K562 (cell line): ENCODE measurements at regions not wholly inside any gene's neighbourhood (a gene's known extent, or its start where the extent isn't known, plus 50 kb on each side); places are given as distances from the start of the nearest gene placed in this dataset.

ENCODE experiments used
- ATAC-seq: fragments of 200-7000 bp; cut with Tn5 transposase; 3 replicates; pipeline ENCODE4 v1.9.1; 2020; ENCODE audit warnings: moderate library complexity
- BruUV-seq: library from RNA; stranded (reverse); fragments of 400-500 nt; replicated peaks from 2 replicates; lab custom pipeline; 2021; lab: Mats Ljungman, UMichigan
- CTCF ChIA-PET: fragments of 300-600 bp; formaldehyde crosslinking; extraction: SDS; loops from one replicate; lab custom pipeline; 2021; ENCODE audit warnings: low intra/inter-chr PET ratio; lab: Yijun Ruan, JAX
- POLR2A ChIA-PET: fragments of 300-600, 350-650 bp; sonication (Branson Sonifier 250); formaldehyde crosslinking; extraction: SDS; loops from one replicate; lab custom pipeline; 2021; ENCODE audit warnings: antibody characterized with exemption, inconsistent platforms; lab: Yijun Ruan, JAX
- DNase-seq, 4 experiments: peaks; one replicate each; pipeline versions ENCODE4 v3.0.0 to v3.0.0-alpha.2; 2011 to 2018; ENCODE audit warnings: low spot score in 3 of 4, mixed read lengths in 3 of 4; ENCODE audit errors: extremely low read depth in 1 of 4
- FAIRE-seq: peaks from 2 replicates; lab custom pipeline; 2011; peaks lifted over from hg19 to GRCh38; lab: Jason Lieb, UNC
- H2AFZ ChIP-seq: 2 replicates; pipeline ENCODE4 v1.6.0; 2011; ENCODE audit warnings: low read depth, low read length, control low read depth, inconsistent platforms
- H3K27ac ChIP-seq: fragments of 200-600 bp; 3 replicates; pipeline ENCODE4 v1.8.0; 2011; ENCODE audit warnings: low read depth, mild to moderate bottlenecking, control low read depth, inconsistent platforms, low read length, moderate library complexity, mixed read lengths; ENCODE audit errors: extremely low read depth
- H3K27me3 ChIP-seq, 2 experiments: fragments of 300-600 bp in 1 of 2; 2 replicates in 1 of 2; 3 replicates in 1 of 2; pipeline versions ENCODE4 v1.6.0 to v1.8.0; 2011; ENCODE audit warnings: inconsistent platforms in 2 of 2, low read length in 2 of 2, mild to moderate bottlenecking in 1 of 2, mixed read lengths in 1 of 2, moderate library complexity in 1 of 2; ENCODE audit not compliant: control insufficient read depth in 2 of 2, insufficient read depth in 2 of 2
- H3K36me3 ChIP-seq: fragments of 300-600 bp; 3 replicates; pipeline ENCODE4 v1.8.0; 2011; ENCODE audit warnings: mild to moderate bottlenecking, low read length, inconsistent platforms; ENCODE audit not compliant: control insufficient read depth, insufficient read depth
- H3K4me1 ChIP-seq, 2 experiments: fragments of 200-600 bp in 1 of 2; replicated peaks in 1 of 2; 2 replicates in 1 of 2; 3 replicates in 1 of 2; pipeline versions ENCODE4 v1.5.1 to v1.8.0; 2011; ENCODE audit warnings: inconsistent platforms in 2 of 2, low read length in 2 of 2, mild to moderate bottlenecking in 1 of 2, mixed read lengths in 1 of 2, moderate library complexity in 1 of 2; ENCODE audit not compliant: control insufficient read depth in 2 of 2, insufficient read depth in 2 of 2
- H3K4me2 ChIP-seq: 2 replicates; pipeline ENCODE4 v1.6.1; 2011; ENCODE audit warnings: low read length, control low read depth, inconsistent platforms, mixed read lengths; ENCODE audit not compliant: insufficient read depth
- H3K4me3 ChIP-seq: fragments of 200-600 bp; sonication (generic), shearing (Covaris generic); 2 replicates; pipeline ENCODE4 v1.5.1; 2016; ENCODE audit warnings: control low read depth, inconsistent platforms
- H3K79me2 ChIP-seq: fragments of 200-600 bp; 3 replicates; pipeline ENCODE4 v1.8.0; 2011; ENCODE audit warnings: low read length, inconsistent platforms; ENCODE audit not compliant: control insufficient read depth, insufficient read depth
- H3K9ac ChIP-seq, 2 experiments: 2 replicates each; pipeline versions ENCODE4 v1.6.0 to v1.6.1; 2011; ENCODE audit warnings: low read depth in 2 of 2, low read length in 2 of 2, control low read depth in 1 of 2, inconsistent platforms in 1 of 2, mild to moderate bottlenecking in 1 of 2, mixed read lengths in 1 of 2; ENCODE audit not compliant: insufficient read depth in 1 of 2
- H3K9me1 ChIP-seq: one replicate; pipeline ENCODE4 v1.6.0; 2011; ENCODE audit warnings: inconsistent platforms, mild to moderate bottlenecking, low read length, moderate library complexity; ENCODE audit not compliant: control insufficient read depth, insufficient read depth
- H3K9me3 ChIP-seq: replicated peaks from 2 replicates; pipeline ENCODE4 v1.5.1; 2011; ENCODE audit warnings: low read depth, low read length, inconsistent platforms; ENCODE audit not compliant: control insufficient read depth, insufficient read depth
- H4K20me1 ChIP-seq: replicated peaks from 2 replicates; pipeline ENCODE4 v1.6.1; 2011; ENCODE audit warnings: low read length, inconsistent platforms, mixed read lengths; ENCODE audit not compliant: control insufficient read depth, insufficient read depth
- CBFA2T2 ChIP-seq: fragments of 450-650 bp; conservative IDR thresholded peaks from 2 replicates; pipeline ENCODE4 v1.6.1; 2017; ENCODE audit warnings: mild to moderate bottlenecking
- NCOA2 ChIP-seq, 2 experiments: fragments of 450-650 bp; IDR thresholded peaks; 2 replicates each; pipeline ENCODE4 v1.6.1; 2018; ENCODE audit warnings: mild to moderate bottlenecking in 2 of 2, moderate library complexity in 1 of 2; ENCODE audit not compliant: partially characterized antibody in 2 of 2
- PATZ1 ChIP-seq: fragments of 250-450 bp; sonication (Bioruptor Pico); IDR thresholded peaks from 2 replicates; pipeline ENCODE4 v1.5.0; 2020; ENCODE audit warnings: mild to moderate bottlenecking, borderline replicate concordance
- RAD51 ChIP-seq: fragments of 450-650 bp; IDR thresholded peaks from 2 replicates; pipeline ENCODE4 v1.7.1; 2016; ENCODE audit warnings: low read depth, mild to moderate bottlenecking, borderline replicate concordance
- RBM22 ChIP-seq: fragments of 200-400 bp; formaldehyde crosslinking; IDR thresholded peaks from 2 replicates; pipeline ENCODE4 v1.6.1; 2018; ENCODE audit warnings: low read length, low read depth; ENCODE audit not compliant: poor library complexity, severe bottlenecking
- SPI1 ChIP-seq: IDR thresholded peaks from 2 replicates; pipeline ENCODE4 v1.6.1; 2011; ENCODE audit warnings: low read depth, low read length, control low read depth, borderline replicate concordance
- ZNF316 ChIP-seq: fragments of 450-650 bp; IDR thresholded peaks from 2 replicates; pipeline ENCODE4 v1.6.1; 2016
- ZNF764 ChIP-seq: fragments of 250-450 bp; sonication (Bioruptor Pico); IDR thresholded peaks from 2 replicates; pipeline ENCODE4 v1.4.0; 2020; ENCODE audit warnings: low read depth, mild to moderate bottlenecking, moderate library complexity
- WGBS: fragments of 100-300 bp; shearing (Covaris generic); methylation state at CpG from one replicate; pipeline ENCODE4 v1.1.6; 2016; ENCODE audit warnings: low coverage, mixed read lengths; ENCODE audit not compliant: insufficient coverage; ENCODE audit errors: missing lambda C conversion rate; 5-methylcytosine and 5-hydroxymethylcytosine counted together
- in situ Hi-C: fragments of 300-500 bp; cut with MboI; formaldehyde crosslinking; loops from 4 replicates; pipeline ENCODE4 v1.15.0; 2018; ENCODE audit warnings: inconsistent platforms, mixed read lengths
- intact Hi-C: fragments of 100-400 bp; cut with micrococcal nuclease; formaldehyde crosslinking; loops from 2 replicates; pipeline ENCODE4 v1.14.2; 2022
- TF ChIP-seq, protein P1 (sequence below): fragments of 250-450 bp; sonication (Bioruptor Pico); IDR thresholded peaks from 2 replicates; pipeline ENCODE4 v1.4.0; 2020; ENCODE audit warnings: mild to moderate bottlenecking

DNA sequence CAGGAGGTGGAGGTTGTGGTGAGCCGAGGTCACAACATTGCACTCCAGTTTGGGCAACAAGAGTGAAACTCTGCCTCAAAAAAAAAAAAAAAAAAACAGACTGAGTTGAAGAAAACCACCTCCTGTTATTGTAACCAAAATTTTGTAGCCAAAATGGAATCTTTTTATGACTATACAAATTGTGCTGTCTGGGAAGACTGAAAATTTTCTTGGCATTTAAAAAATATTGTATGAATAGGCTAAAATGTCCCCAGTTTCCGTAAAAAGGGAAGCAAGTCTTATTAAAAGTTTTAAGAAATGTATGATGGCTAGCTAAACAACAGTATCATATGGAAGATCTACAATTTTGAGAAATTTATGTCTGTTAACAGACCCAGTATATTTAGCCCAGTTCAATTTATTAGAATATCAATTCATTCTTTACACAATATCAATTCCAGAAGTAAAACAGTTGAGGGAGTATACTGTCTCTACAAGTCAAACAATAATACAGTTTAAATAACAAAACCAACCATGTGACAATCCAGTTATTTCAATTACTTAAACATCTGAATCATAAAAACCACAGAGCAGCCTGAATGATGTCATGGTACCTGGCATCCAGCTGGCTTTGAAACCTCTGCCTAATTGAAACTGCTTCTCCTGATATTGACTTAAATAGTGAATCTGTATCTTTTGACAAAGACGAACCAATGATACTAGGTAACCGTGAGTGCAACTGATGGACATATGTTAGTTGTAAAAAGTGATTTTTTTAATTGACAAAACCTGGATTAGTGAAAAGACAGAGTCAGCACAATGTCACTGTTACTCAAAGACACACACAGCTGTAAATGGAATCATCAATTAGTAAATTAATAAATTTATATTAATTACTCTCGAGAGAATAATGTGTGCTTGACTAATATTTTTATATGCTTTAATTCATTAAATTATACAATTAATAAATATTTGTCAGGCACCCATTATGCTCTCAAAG lies 166.6 kb upstream of the MARCKS start:
- POLR2A ChIA-PET = interaction anchor here (0.5 kb wide), 1 partner anchor 30 kb away, joined by 3 read pairs; no protein-coding TSS in a partner anchor

DNA sequence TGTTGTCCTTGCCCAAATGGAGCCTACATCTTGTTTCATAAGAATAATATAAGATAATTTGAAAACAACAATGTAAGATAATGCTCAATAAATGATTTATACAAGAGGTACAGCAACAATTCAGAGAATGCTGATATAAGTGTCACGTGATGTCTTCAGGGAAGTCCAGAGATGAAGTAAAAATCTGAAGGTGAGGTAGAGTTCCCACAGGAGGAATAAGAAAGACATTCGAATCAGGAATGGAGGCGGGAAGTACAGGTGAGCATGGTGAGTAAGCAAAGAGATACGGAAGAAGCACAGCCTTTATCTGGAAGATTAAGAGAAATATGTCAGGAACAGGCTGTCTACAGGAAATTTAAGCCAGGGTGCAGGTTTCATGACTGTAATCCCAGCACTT lies 165.9 kb upstream of the MARCKS start:
- POLR2A ChIA-PET = interaction anchor here (0.5 kb wide), 1 partner anchor 31 kb away, joined by 3 read pairs; no protein-coding TSS in a partner anchor
- H3K4me2 ChIP-seq = no peak overlapping the region
- H3K36me3 ChIP-seq = no peaks in the 10 kb centered on the region
- in situ Hi-C loops = no loop called here
- 2% methylated on average over 4 of the region's 4 CpGs for WGBS
- BruUV-seq = no TSS peak
- FAIRE-seq (no peak), DNase-seq (no peak), ATAC-seq (no peak)
- H3K9me3 ChIP-seq = no peaks in the 10 kb centered on the region
- no peak overlapping the region for H3K4me3 ChIP-seq
- H3K9me1 ChIP-seq = no peaks in the 10 kb centered on the region
- H3K27ac ChIP-seq = no peak overlapping the region
- H3K79me2 ChIP-seq = no peaks in the 10 kb centered on the region
- no peaks in the 10 kb centered on the region for H3K27me3 ChIP-seq
- no peaks in the 10 kb centered on the region for H4K20me1 ChIP-seq
- no peak overlapping the region for H3K9ac ChIP-seq
- intact Hi-C loops = no loop called here
- no peaks in the 10 kb centered on the region for H3K4me1 ChIP-seq
- H2AFZ ChIP-seq = no peak overlapping the region
- CTCF ChIA-PET = no interaction called here
- TF ChIP-seq, protein P1, sequence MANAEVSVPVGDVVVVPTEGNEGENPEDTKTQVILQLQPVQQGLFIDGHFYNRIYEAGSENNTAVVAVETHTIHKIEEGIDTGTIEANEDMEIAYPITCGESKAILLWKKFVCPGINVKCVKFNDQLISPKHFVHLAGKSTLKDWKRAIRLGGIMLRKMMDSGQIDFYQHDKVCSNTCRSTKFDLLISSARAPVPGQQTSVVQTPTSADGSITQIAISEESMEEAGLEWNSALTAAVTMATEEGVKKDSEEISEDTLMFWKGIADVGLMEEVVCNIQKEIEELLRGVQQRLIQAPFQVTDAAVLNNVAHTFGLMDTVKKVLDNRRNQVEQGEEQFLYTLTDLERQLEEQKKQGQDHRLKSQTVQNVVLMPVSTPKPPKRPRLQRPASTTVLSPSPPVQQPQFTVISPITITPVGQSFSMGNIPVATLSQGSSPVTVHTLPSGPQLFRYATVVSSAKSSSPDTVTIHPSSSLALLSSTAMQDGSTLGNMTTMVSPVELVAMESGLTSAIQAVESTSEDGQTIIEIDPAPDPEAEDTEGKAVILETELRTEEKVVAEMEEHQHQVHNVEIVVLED = no peak
- TF ChIP-seq SPI1 (no peak), PATZ1 (CRISPR knock-in tag) (no peak), ZNF764 (CRISPR knock-in tag) (no peak), CBFA2T2 (peak; percentile 24; the same call in 1 of the 2 replicates), NCOA2 (IDR thresholded peaks at IDR 0.05; ENCODE audit: partially characterized antibody in 2 of 2) (no peak)

More for the DNA sequence above, 166.6 kb upstream of the MARCKS start:
- no peak overlapping the region for H3K4me3 ChIP-seq
- H3K27ac ChIP-seq = no peak overlapping the region
- no peaks in the 10 kb centered on the region for H3K36me3 ChIP-seq
- TF ChIP-seq RBM22 (no peak), RAD51 (no peak), ZNF316 (peak; percentile 33; the same call in 1 of the 2 replicates)
- no peaks in the 10 kb centered on the region for H3K27me3 ChIP-seq
- no peak overlapping the region for H3K9ac ChIP-seq
- H4K20me1 ChIP-seq = no peaks in the 10 kb centered on the region
- no peak overlapping the region for H3K4me2 ChIP-seq
- no TSS peak for BruUV-seq
- no peaks in the 10 kb centered on the region for H3K4me1 ChIP-seq
- no peaks in the 10 kb centered on the region for H3K9me1 ChIP-seq
- 2% methylated on average over 5 of the region's 5 CpGs for WGBS
- H3K9me3 ChIP-seq = no peaks in the 10 kb centered on the region
- FAIRE-seq (no peak), ATAC-seq (no peak), DNase-seq (no peak)
- intact Hi-C loops (no loop called here), in situ Hi-C loops (no loop called here)
- CTCF ChIA-PET = no interaction called here
- H2AFZ ChIP-seq = no peak overlapping the region
- no peaks in the 10 kb centered on the region for H3K79me2 ChIP-seq
